WTC11 (cell line): ENCODE measurements at regions not wholly inside any gene's neighbourhood (a gene's known extent, or its start where the extent isn't known, plus 50 kb on each side); places are given as distances from the start of the nearest gene placed in this dataset.
"Not testable (repeated sequence)": the region's sequence is repeated elsewhere in the genome, so short reads cannot be mapped to it uniquely, and the experiment has no call there.

Experiments used
- ATAC-seq: fragments of 200-7000 bp; cut with Tn5 transposase; 2 replicates; pipeline ENCODE4 v1.10.0; 2021; ENCODE audit warnings: mild to moderate bottlenecking, moderate library complexity
- CTCF ChIA-PET: fragments of 300-600 bp; sonication (Branson Sonifier 250); formaldehyde crosslinking; loops from one replicate; lab custom pipeline; 2021; ENCODE audit warnings: antibody characterized with exemption; lab: Charles Lee
- POLR2A ChIA-PET: fragments of 350-600 bp; sonication (Branson Sonifier 250); formaldehyde crosslinking; loops from one replicate; lab custom pipeline; 2021; ENCODE audit warnings: antibody characterized with exemption; lab: Charles Lee
- DNase-seq: peaks from one replicate; pipeline ENCODE4 v3.0.0; 2021; ENCODE audit warnings: low spot score
- H3K27ac Mint-ChIP-seq: 2 replicates; pipeline ENCODE4 v1.8.0; 2021; ENCODE audit warnings: mixed read lengths
- H3K27me3 Mint-ChIP-seq: 2 replicates; pipeline ENCODE4 v1.8.0; 2021; ENCODE audit warnings: low read depth, mild to moderate bottlenecking, moderate library complexity, mixed read lengths
- H3K36me3 Mint-ChIP-seq: 2 replicates; pipeline ENCODE4 v1.8.0; 2021; ENCODE audit warnings: mixed read lengths
- H3K4me1 Mint-ChIP-seq: 2 replicates; pipeline ENCODE4 v1.8.0; 2022; ENCODE audit warnings: mixed read lengths
- H3K4me3 Mint-ChIP-seq: 2 replicates; pipeline ENCODE4 v1.8.0; 2021; ENCODE audit warnings: mild to moderate bottlenecking, moderate library complexity, mixed read lengths
- H3K9me3 Mint-ChIP-seq: 2 replicates; pipeline ENCODE4 v1.8.0; 2021; ENCODE audit warnings: mixed read lengths
- CREM ChIP-seq: sonication (generic); formaldehyde crosslinking; IDR thresholded peaks from 2 replicates; pipeline ENCODE4 v1.8.1; 2022; ENCODE audit warnings: mild to moderate bottlenecking, missing genetic modification reagents, moderate library complexity
- ESRRA ChIP-seq: sonication (generic); formaldehyde crosslinking; IDR thresholded peaks from 2 replicates; pipeline ENCODE4 v1.8.1; 2022; ENCODE audit warnings: mild to moderate bottlenecking, missing genetic modification reagents, borderline replicate concordance
- ETV6 ChIP-seq: sonication (generic); formaldehyde crosslinking; IDR thresholded peaks from 2 replicates; pipeline ENCODE4 v1.8.1; 2022; ENCODE audit warnings: mild to moderate bottlenecking, missing genetic modification reagents
- FOXK1 ChIP-seq: sonication (generic); formaldehyde crosslinking; IDR thresholded peaks from 2 replicates; pipeline ENCODE4 v1.8.0; 2022; ENCODE audit warnings: mild to moderate bottlenecking, moderate library complexity, missing genetic modification reagents
- HMGA2 ChIP-seq: fragments of 250-450 bp; sonication (Bioruptor Pico); IDR thresholded peaks from 2 replicates; pipeline ENCODE4 v1.4.0; 2021; ENCODE audit warnings: mild to moderate bottlenecking, moderate library complexity
- JAZF1 ChIP-seq: fragments of 250-450 bp; sonication (Bioruptor Pico); IDR thresholded peaks from 2 replicates; pipeline ENCODE4 v1.9.0; 2021; ENCODE audit warnings: moderate library complexity, mild to moderate bottlenecking, inconsistent platforms
- MXD4 ChIP-seq: fragments of 250-450 bp; sonication (Bioruptor Pico); IDR thresholded peaks from 2 replicates; pipeline ENCODE4 v1.8.0; 2021; ENCODE audit warnings: mild to moderate bottlenecking, moderate library complexity, borderline replicate concordance
- MYBL2 ChIP-seq: sonication (generic); formaldehyde crosslinking; IDR thresholded peaks from 2 replicates; pipeline ENCODE4 v1.8.1; 2023; ENCODE audit warnings: mild to moderate bottlenecking, moderate library complexity, missing genetic modification reagents
- NR1H2 ChIP-seq: sonication (generic); formaldehyde crosslinking; IDR thresholded peaks from 2 replicates; pipeline ENCODE4 v1.9.0; 2021; ENCODE audit warnings: mild to moderate bottlenecking, moderate library complexity, missing genetic modification reagents
- OVOL2 ChIP-seq: fragments of 250-450 bp; sonication (Bioruptor Pico); IDR thresholded peaks from 2 replicates; pipeline ENCODE4 v1.9.0; 2021; ENCODE audit warnings: mild to moderate bottlenecking, borderline replicate concordance
- SMAD3 ChIP-seq: sonication (generic); formaldehyde crosslinking; IDR thresholded peaks from 2 replicates; pipeline ENCODE4 v1.8.0; 2022; ENCODE audit warnings: missing genetic modification reagents, mild to moderate bottlenecking, borderline replicate concordance
- SMAD4 ChIP-seq: sonication (generic); formaldehyde crosslinking; IDR thresholded peaks from 2 replicates; pipeline ENCODE4 v1.8.0; 2022; ENCODE audit warnings: mild to moderate bottlenecking, missing genetic modification reagents
- SP1 ChIP-seq: sonication (generic); formaldehyde crosslinking; conservative IDR thresholded peaks from 2 replicates; pipeline ENCODE4 v1.8.1; 2022; ENCODE audit warnings: missing genetic modification reagents
- TEAD1 ChIP-seq: sonication (generic); formaldehyde crosslinking; IDR thresholded peaks from 2 replicates; pipeline ENCODE4 v1.8.0; 2022; ENCODE audit warnings: mild to moderate bottlenecking, missing genetic modification reagents
- ZNF423 ChIP-seq: fragments of 250-450 bp; sonication (Bioruptor Pico); IDR thresholded peaks from 2 replicates; pipeline ENCODE4 v2.1.2; 2022; ENCODE audit warnings: mild to moderate bottlenecking, moderate library complexity
- ZNF671 ChIP-seq: fragments of 250-450 bp; sonication (Bioruptor Pico); IDR thresholded peaks from 2 replicates; pipeline ENCODE4 v1.8.0; 2021; ENCODE audit warnings: mild to moderate bottlenecking
- TF ChIP-seq, protein P1 (sequence below): sonication (generic); formaldehyde crosslinking; IDR thresholded peaks from 2 replicates; pipeline ENCODE4 v1.8.1; 2022; ENCODE audit warnings: mild to moderate bottlenecking, missing genetic modification reagents, moderate library complexity, borderline replicate concordance
- TF ChIP-seq, protein P2 (sequence below): sonication (generic); formaldehyde crosslinking; IDR thresholded peaks from 2 replicates; pipeline ENCODE4 v1.8.0; 2023; ENCODE audit warnings: missing genetic modification reagents
- TF ChIP-seq, protein P3 (sequence below): sonication (generic); formaldehyde crosslinking; IDR thresholded peaks from 2 replicates; pipeline ENCODE4 v1.8.0; 2022; ENCODE audit warnings: missing genetic modification reagents
- TF ChIP-seq, protein P4 (sequence below): sonication (generic); formaldehyde crosslinking; IDR thresholded peaks from 2 replicates; pipeline ENCODE4 v1.8.1; 2023; ENCODE audit warnings: mild to moderate bottlenecking, missing genetic modification reagents
- TF ChIP-seq, protein P5 (sequence below): sonication (generic); formaldehyde crosslinking; IDR thresholded peaks from 2 replicates; pipeline ENCODE4 v1.8.0; 2022; ENCODE audit warnings: mild to moderate bottlenecking, missing genetic modification reagents
- TF ChIP-seq, protein P6 (sequence below): sonication (generic); formaldehyde crosslinking; IDR thresholded peaks from 2 replicates; pipeline ENCODE4 v1.8.0; 2022; ENCODE audit warnings: mild to moderate bottlenecking, missing genetic modification reagents

DNA sequence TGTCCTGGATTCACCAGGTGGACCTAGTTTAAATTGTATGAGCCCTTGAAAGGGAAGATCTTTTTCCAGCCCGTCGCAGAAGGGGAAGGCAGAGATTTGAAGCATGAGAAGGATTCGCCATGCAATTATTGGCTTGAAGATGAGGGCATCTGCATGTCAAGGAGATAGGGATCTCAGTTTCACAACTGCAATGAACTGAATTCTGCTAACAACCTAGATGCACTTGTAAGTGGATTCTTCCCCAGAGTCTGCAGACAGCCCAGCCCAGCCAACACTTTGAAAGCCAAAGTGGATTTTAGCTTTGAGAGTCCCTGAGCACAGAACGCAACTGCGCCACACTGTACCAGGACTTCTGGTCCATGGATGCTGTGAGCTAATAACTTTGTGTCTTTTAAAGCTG is 286.0 kb downstream of the TSN start:
- H3K36me3 Mint-ChIP-seq = no peaks in the 10 kb centered on the region
- POLR2A ChIA-PET = no interaction called here
- no peak for TF ChIP-seq ESRRA
- TF ChIP-seq ZNF671 (CRISPR knock-in tag) = no peak
- no peak for TF ChIP-seq ZNF423 (CRISPR knock-in tag)
- no peak for TF ChIP-seq MXD4 (CRISPR knock-in tag)
- TF ChIP-seq TEAD1 (CRISPR knock-in tag) = no peak
- TF ChIP-seq, protein P1, sequence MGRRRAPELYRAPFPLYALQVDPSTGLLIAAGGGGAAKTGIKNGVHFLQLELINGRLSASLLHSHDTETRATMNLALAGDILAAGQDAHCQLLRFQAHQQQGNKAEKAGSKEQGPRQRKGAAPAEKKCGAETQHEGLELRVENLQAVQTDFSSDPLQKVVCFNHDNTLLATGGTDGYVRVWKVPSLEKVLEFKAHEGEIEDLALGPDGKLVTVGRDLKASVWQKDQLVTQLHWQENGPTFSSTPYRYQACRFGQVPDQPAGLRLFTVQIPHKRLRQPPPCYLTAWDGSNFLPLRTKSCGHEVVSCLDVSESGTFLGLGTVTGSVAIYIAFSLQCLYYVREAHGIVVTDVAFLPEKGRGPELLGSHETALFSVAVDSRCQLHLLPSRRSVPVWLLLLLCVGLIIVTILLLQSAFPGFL = no peak
- no peak for TF ChIP-seq MYBL2
- TF ChIP-seq, protein P2, sequence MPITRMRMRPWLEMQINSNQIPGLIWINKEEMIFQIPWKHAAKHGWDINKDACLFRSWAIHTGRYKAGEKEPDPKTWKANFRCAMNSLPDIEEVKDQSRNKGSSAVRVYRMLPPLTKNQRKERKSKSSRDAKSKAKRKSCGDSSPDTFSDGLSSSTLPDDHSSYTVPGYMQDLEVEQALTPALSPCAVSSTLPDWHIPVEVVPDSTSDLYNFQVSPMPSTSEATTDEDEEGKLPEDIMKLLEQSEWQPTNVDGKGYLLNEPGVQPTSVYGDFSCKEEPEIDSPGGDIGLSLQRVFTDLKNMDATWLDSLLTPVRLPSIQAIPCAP (CRISPR knock-in tag) = no peak
- TF ChIP-seq CREM (CRISPR knock-in tag) = no peak
- no peak for TF ChIP-seq SMAD4 (CRISPR knock-in tag)
- TF ChIP-seq JAZF1 (CRISPR knock-in tag) = no peak
- TF ChIP-seq NR1H2 (CRISPR knock-in tag) = no peak
- CTCF ChIA-PET = no interaction called here
- H3K9me3 Mint-ChIP-seq = peaks cover 10% of the 10 kb centered on the region
- no peaks in the 10 kb centered on the region for H3K27me3 Mint-ChIP-seq
- no peak overlapping the region for H3K4me3 Mint-ChIP-seq
- no peak for ATAC-seq
- DNase-seq = no peak
- no peaks in the 10 kb centered on the region for H3K4me1 Mint-ChIP-seq
- H3K27ac Mint-ChIP-seq = no peak overlapping the region

DNA sequence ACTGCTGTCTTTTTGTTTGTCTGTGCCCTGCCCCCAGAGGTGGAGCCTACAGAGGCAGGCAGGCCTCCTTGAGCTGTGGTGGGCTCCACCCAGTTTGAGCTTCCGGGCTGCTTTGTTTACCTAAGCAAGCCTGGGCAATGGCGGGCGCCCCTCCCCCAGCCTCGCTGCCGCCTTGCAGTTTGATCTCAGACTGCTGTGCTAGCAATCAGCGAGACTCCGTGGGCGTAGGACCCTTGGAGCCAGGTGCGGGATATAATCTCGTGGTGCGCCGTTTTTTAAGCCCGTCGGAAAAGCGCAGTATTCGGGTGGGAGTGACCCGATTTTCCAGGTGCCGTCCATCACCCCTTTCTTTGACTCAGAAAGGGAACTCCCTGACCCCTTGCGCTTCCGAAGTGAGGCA is 296.2 kb downstream of the TSN start:
- ATAC-seq, H3K27ac Mint-ChIP-seq, CTCF ChIA-PET, DNase-seq, POLR2A ChIA-PET: not testable (repeated sequence)
- H3K36me3 Mint-ChIP-seq = peaks cover 23% of the 10 kb centered on the region
- H3K27me3 Mint-ChIP-seq = peaks cover 24% of the 10 kb centered on the region
- H3K9me3 Mint-ChIP-seq = peaks cover 24% of the 10 kb centered on the region
- peak overlapping the region; percentile 37 for H3K4me3 Mint-ChIP-seq
- peaks cover 25% of the 10 kb centered on the region for H3K4me1 Mint-ChIP-seq

DNA sequence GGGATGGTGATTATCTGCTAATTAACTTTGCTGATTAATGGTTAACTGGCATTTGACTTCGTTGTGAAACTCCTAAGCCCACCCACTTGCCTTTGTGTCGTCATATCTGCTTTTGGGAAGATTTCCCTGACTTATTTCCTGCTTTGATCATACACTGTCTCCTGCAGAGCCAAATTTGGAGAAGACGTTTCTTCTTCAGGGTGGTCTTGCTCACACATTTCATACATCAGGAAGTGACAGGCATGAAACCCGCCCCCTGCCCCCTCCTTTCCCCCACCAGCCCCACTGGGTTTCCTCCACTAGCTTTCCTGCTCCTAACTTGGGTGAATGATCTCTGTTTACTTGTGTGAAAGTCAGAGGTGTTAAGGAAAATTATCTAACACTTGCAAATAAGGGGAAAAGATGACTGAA is 300.1 kb downstream of the TSN start:
- Mint-ChIP-seq H3K27me3 (peaks cover 28% of the 10 kb centered on the region), H3K27ac (no peak overlapping the region), H3K4me3 (no peak overlapping the region), H3K4me1 (peaks cover 25% of the 10 kb centered on the region), H3K36me3 (peaks cover 23% of the 10 kb centered on the region), H3K9me3 (peaks cover 24% of the 10 kb centered on the region)
- DNase-seq (no peak), ATAC-seq (no peak)
- ChIA-PET POLR2A (no interaction called here), CTCF (no interaction called here)
- TF ChIP-seq OVOL2 (CRISPR knock-in tag) (no peak), SP1 (CRISPR knock-in tag) (no peak), FOXK1 (CRISPR knock-in tag) (no peak), ETV6 (CRISPR knock-in tag) (no peak), CREM (CRISPR knock-in tag) (no peak), SMAD4 (CRISPR knock-in tag) (no peak), ESRRA (no peak), HMGA2 (no peak), SMAD3 (CRISPR knock-in tag) (no peak)
- TF ChIP-seq, protein P3, sequence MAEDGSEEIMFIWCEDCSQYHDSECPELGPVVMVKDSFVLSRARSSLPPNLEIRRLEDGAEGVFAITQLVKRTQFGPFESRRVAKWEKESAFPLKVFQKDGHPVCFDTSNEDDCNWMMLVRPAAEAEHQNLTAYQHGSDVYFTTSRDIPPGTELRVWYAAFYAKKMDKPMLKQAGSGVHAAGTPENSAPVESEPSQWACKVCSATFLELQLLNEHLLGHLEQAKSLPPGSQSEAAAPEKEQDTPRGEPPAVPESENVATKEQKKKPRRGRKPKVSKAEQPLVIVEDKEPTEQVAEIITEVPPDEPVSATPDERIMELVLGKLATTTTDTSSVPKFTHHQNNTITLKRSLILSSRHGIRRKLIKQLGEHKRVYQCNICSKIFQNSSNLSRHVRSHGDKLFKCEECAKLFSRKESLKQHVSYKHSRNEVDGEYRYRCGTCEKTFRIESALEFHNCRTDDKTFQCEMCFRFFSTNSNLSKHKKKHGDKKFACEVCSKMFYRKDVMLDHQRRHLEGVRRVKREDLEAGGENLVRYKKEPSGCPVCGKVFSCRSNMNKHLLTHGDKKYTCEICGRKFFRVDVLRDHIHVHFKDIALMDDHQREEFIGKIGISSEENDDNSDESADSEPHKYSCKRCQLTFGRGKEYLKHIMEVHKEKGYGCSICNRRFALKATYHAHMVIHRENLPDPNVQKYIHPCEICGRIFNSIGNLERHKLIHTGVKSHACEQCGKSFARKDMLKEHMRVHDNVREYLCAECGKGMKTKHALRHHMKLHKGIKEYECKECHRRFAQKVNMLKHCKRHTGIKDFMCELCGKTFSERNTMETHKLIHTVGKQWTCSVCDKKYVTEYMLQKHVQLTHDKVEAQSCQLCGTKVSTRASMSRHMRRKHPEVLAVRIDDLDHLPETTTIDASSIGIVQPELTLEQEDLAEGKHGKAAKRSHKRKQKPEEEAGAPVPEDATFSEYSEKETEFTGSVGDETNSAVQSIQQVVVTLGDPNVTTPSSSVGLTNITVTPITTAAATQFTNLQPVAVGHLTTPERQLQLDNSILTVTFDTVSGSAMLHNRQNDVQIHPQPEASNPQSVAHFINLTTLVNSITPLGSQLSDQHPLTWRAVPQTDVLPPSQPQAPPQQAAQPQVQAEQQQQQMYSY (CRISPR knock-in tag) = no peak
- TF ChIP-seq, protein P4, sequence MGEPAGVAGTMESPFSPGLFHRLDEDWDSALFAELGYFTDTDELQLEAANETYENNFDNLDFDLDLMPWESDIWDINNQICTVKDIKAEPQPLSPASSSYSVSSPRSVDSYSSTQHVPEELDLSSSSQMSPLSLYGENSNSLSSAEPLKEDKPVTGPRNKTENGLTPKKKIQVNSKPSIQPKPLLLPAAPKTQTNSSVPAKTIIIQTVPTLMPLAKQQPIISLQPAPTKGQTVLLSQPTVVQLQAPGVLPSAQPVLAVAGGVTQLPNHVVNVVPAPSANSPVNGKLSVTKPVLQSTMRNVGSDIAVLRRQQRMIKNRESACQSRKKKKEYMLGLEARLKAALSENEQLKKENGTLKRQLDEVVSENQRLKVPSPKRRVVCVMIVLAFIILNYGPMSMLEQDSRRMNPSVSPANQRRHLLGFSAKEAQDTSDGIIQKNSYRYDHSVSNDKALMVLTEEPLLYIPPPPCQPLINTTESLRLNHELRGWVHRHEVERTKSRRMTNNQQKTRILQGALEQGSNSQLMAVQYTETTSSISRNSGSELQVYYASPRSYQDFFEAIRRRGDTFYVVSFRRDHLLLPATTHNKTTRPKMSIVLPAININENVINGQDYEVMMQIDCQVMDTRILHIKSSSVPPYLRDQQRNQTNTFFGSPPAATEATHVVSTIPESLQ (CRISPR knock-in tag) = no peak
- TF ChIP-seq, protein P2 (CRISPR knock-in tag) = no peak
- TF ChIP-seq, protein P5, sequence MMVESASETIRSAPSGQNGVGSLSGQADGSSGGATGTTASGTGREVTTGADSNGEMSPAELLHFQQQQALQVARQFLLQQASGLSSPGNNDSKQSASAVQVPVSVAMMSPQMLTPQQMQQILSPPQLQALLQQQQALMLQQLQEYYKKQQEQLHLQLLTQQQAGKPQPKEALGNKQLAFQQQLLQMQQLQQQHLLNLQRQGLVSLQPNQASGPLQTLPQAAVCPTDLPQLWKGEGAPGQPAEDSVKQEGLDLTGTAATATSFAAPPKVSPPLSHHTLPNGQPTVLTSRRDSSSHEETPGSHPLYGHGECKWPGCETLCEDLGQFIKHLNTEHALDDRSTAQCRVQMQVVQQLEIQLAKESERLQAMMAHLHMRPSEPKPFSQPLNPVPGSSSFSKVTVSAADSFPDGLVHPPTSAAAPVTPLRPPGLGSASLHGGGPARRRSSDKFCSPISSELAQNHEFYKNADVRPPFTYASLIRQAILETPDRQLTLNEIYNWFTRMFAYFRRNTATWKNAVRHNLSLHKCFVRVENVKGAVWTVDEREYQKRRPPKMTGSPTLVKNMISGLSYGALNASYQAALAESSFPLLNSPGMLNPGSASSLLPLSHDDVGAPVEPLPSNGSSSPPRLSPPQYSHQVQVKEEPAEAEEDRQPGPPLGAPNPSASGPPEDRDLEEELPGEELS (CRISPR knock-in tag) = no peak
- TF ChIP-seq, protein P6, sequence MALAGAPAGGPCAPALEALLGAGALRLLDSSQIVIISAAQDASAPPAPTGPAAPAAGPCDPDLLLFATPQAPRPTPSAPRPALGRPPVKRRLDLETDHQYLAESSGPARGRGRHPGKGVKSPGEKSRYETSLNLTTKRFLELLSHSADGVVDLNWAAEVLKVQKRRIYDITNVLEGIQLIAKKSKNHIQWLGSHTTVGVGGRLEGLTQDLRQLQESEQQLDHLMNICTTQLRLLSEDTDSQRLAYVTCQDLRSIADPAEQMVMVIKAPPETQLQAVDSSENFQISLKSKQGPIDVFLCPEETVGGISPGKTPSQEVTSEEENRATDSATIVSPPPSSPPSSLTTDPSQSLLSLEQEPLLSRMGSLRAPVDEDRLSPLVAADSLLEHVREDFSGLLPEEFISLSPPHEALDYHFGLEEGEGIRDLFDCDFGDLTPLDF = no peak
